ENCODE measurements at regions not wholly inside any gene's neighbourhood (a gene's known extent, or its start where the extent isn't known, plus 50 kb on each side); places are given as distances from the start of the nearest gene placed in this dataset.

GRCh38 chr7:67652937-67653336 is 656.3 kb downstream of the TYW1 start:
- TF ChIP-seq CTCF (IDR thresholded peaks at IDR 0.05; ENCODE audit: insufficient read depth, low read depth, low read length), result no peak
- no peak for TF ChIP-seq EZH2 (IDR thresholded peaks at IDR 0.05; ENCODE audit: insufficient read depth, low read length)

Data from astrocyte (in vitro differentiated cells and primary cell).